A549 (cell line): ENCODE measurements at regions not wholly inside any gene's neighbourhood (a gene's known extent, or its start where the extent isn't known, plus 50 kb on each side); places are given as distances from the start of the nearest gene placed in this dataset.

Source experiments
- ATAC-seq, 2 experiments: fragments of 200-7000 bp in 1 of 2; fragments of >200 bp in 1 of 2; cut with Nextera tagmentation in 1 of 2; cut with Tn5 transposase in 1 of 2; 3 replicates each; pipeline versions ENCODE4 v1.8.0 to v1.9.1; 2018 to 2020; ENCODE audit warnings: mild to moderate bottlenecking in 1 of 2, moderate library complexity in 1 of 2
- CTCF ChIA-PET: fragments of 300-600 bp; sonication (Branson Sonifier 250); formaldehyde crosslinking; extraction: SDS; loops from one replicate; lab custom pipeline; 2021; ENCODE audit warnings: antibody characterized with exemption, inconsistent platforms; lab: Yijun Ruan, JAX
- POLR2A ChIA-PET: fragments of 350-600 bp; formaldehyde crosslinking; extraction: SDS; loops from one replicate; lab custom pipeline; 2021; ENCODE audit warnings: antibody characterized with exemption, inconsistent platforms; lab: Yijun Ruan, JAX
- DNase-seq, 2 experiments: peaks; one replicate each; pipeline versions ENCODE4 v3.0.0 to v3.0.0-alpha.2; 2011 to 2016; ENCODE audit warnings: low read depth in 1 of 2, low spot score in 1 of 2
- FAIRE-seq: peaks from 2 replicates; lab custom pipeline; 2011; peaks lifted over from hg19 to GRCh38; lab: Jason Lieb, UNC
- H3K27ac ChIP-seq, 2 experiments: fragments of >200 bp; sonication (Bioruptor Twin); formaldehyde crosslinking; 3 replicates each; pipeline ENCODE4 v1.5.1; 2016 to 2017
- H3K4me1 ChIP-seq: fragments of >200 bp; sonication (Bioruptor Twin); formaldehyde crosslinking; 3 replicates; pipeline ENCODE4 v1.6.1; 2016
- H3K4me2 ChIP-seq: fragments of >200 bp; sonication (Bioruptor Twin); formaldehyde crosslinking; 3 replicates; pipeline ENCODE4 v1.6.1; 2016
- H3K4me3 ChIP-seq: fragments of >200 bp; sonication (Bioruptor Twin); formaldehyde crosslinking; 3 replicates; pipeline ENCODE4 v1.5.1; 2016
- H3K9me3 ChIP-seq: fragments of >200 bp; sonication (Bioruptor Twin); formaldehyde crosslinking; 3 replicates; pipeline ENCODE4 v1.6.1; 2016
- BHLHE40 ChIP-seq: IDR thresholded peaks from 2 replicates; pipeline ENCODE4 v1.6.1; 2012; ENCODE audit warnings: low read depth, low read length, inconsistent platforms
- CBX2 ChIP-seq: fragments of 200-600 bp; sonication (generic); IDR thresholded peaks from 2 replicates; pipeline ENCODE4 v1.6.1; 2016; ENCODE audit warnings: low read depth, mild to moderate bottlenecking, borderline replicate concordance
- CBX8 ChIP-seq: fragments of 200-600 bp; sonication (generic); IDR thresholded peaks from 2 replicates; pipeline ENCODE4 v1.6.1; 2016
- CHD2 ChIP-seq: fragments of 150-350 bp; IDR thresholded peaks from 2 replicates; pipeline ENCODE4 v1.6.1; 2014; ENCODE audit warnings: low read length; ENCODE audit not compliant: partially characterized antibody
- EHMT2 ChIP-seq: fragments of 200-600 bp; sonication (generic); IDR thresholded peaks from 2 replicates; pipeline ENCODE4 v1.6.1; 2016; ENCODE audit warnings: antibody characterized with exemption, low read depth, mild to moderate bottlenecking, moderate library complexity
- ESRRA ChIP-seq: fragments of 150-350 bp; IDR thresholded peaks from 2 replicates; pipeline ENCODE4 v1.6.1; 2014; ENCODE audit warnings: mild to moderate bottlenecking, low read length, borderline replicate concordance
- FOSB ChIP-seq: fragments of 250-450 bp; sonication (Bioruptor Pico); IDR thresholded peaks from 2 replicates; pipeline ENCODE4 v1.5.0; 2020; ENCODE audit warnings: mild to moderate bottlenecking, moderate library complexity
- FOXS1 ChIP-seq: fragments of 250-450 bp; sonication (Bioruptor Pico); IDR thresholded peaks from 2 replicates; pipeline ENCODE4 v1.5.0; 2020; ENCODE audit warnings: mild to moderate bottlenecking, moderate library complexity
- HDAC2 ChIP-seq: fragments of 200-600 bp; sonication (generic); IDR thresholded peaks from 2 replicates; pipeline ENCODE4 v1.6.1; 2016
- HOXA7 ChIP-seq: fragments of 250-450 bp; sonication (Bioruptor Pico); IDR thresholded peaks from 2 replicates; pipeline ENCODE4 v1.5.0; 2020; ENCODE audit warnings: mild to moderate bottlenecking, moderate library complexity
- JUN ChIP-seq, 2 experiments: fragments of >200 bp; sonication (Bioruptor Twin); formaldehyde crosslinking; IDR thresholded peaks; 2 replicates in 1 of 2; 3 replicates in 1 of 2; pipeline ENCODE4 v1.6.1; 2016 to 2017
- JUNB ChIP-seq: fragments of >200 bp; sonication (Bioruptor Twin); formaldehyde crosslinking; IDR thresholded peaks from 2 replicates; pipeline ENCODE4 v1.6.1; 2016
- KDM1A ChIP-seq: fragments of 200-600 bp; sonication (generic); IDR thresholded peaks from 2 replicates; pipeline ENCODE4 v1.6.1; 2016; ENCODE audit warnings: low read depth, mild to moderate bottlenecking
- MAFK ChIP-seq: fragments of 450-650 bp; IDR thresholded peaks from 2 replicates; pipeline ENCODE4 v1.6.1; 2014; ENCODE audit not compliant: partially characterized antibody
- MYC ChIP-seq: IDR thresholded peaks from 2 replicates; pipeline ENCODE4 v1.6.1; 2012; ENCODE audit warnings: mild to moderate bottlenecking, inconsistent platforms, low read length, improper control_type of control experiment, borderline replicate concordance
- NFE2L2 ChIP-seq: fragments of 150-350 bp; conservative IDR thresholded peaks from 2 replicates; pipeline ENCODE4 v1.6.1; 2014; ENCODE audit warnings: low read length
- NR3C1 ChIP-seq: fragments of >200 bp; sonication (Bioruptor Twin); formaldehyde crosslinking; IDR thresholded peaks from 3 replicates; pipeline ENCODE4 v1.6.1; 2017
- PHF8 ChIP-seq: fragments of 200-600 bp; sonication (generic); IDR thresholded peaks from 2 replicates; pipeline ENCODE4 v1.6.1; 2016; ENCODE audit warnings: low read depth, mild to moderate bottlenecking, antibody characterized with exemption, moderate library complexity, borderline replicate concordance
- POLR2AphosphoS2 ChIP-seq: conservative IDR thresholded peaks from 2 replicates; pipeline ENCODE4 v1.6.1; 2012; ENCODE audit warnings: low read length, improper control_type of control experiment, inconsistent platforms
- RARB ChIP-seq: fragments of 250-450 bp; sonication (Bioruptor Pico); IDR thresholded peaks from 2 replicates; pipeline ENCODE4 v1.8.0; 2021; ENCODE audit warnings: mild to moderate bottlenecking, moderate library complexity
- RFX5 ChIP-seq: fragments of 450-650 bp; IDR thresholded peaks from 2 replicates; pipeline ENCODE4 v1.7.1; 2014; ENCODE audit warnings: antibody characterized with exemption, mild to moderate bottlenecking, moderate library complexity
- SMC3 ChIP-seq: fragments of >200 bp; sonication (Bioruptor Twin); formaldehyde crosslinking; IDR thresholded peaks from 3 replicates; pipeline ENCODE4 v1.6.1; 2018; ENCODE audit warnings: inconsistent platforms
- TP53 ChIP-seq: fragments of 250-450 bp; sonication (Bioruptor Pico); IDR thresholded peaks from 2 replicates; pipeline ENCODE4 v1.5.0; 2021; ENCODE audit warnings: mild to moderate bottlenecking, moderate library complexity
- ZNF302 ChIP-seq: fragments of 250-450 bp; sonication (Bioruptor Pico); IDR thresholded peaks from 2 replicates; pipeline ENCODE4 v1.9.0; 2021; ENCODE audit warnings: inconsistent platforms, mild to moderate bottlenecking, moderate library complexity
- ZSCAN20 ChIP-seq: fragments of 250-450 bp; sonication (Bioruptor Pico); IDR thresholded peaks from 2 replicates; pipeline ENCODE4 v1.8.0; 2022; ENCODE audit warnings: mild to moderate bottlenecking, moderate library complexity
- WGBS: methylation state at CpG from one replicate; pipeline ENCODE4 v1.1.6; 2017; ENCODE audit errors: missing lambda C conversion rate; 5-methylcytosine and 5-hydroxymethylcytosine counted together
- TF ChIP-seq, protein P1 (sequence below): IDR thresholded peaks from 2 replicates; pipeline ENCODE4 v1.6.1; 2012
- TF ChIP-seq, protein P2 (sequence below): fragments of 150-350 bp; IDR thresholded peaks from 2 replicates; pipeline ENCODE4 v1.6.1; 2014; ENCODE audit warnings: low read depth, mild to moderate bottlenecking, low read length
- TF ChIP-seq, protein P3 (sequence below): fragments of 250-450 bp; sonication (Bioruptor Pico); IDR thresholded peaks from 2 replicates; pipeline ENCODE4 v1.5.0; 2021; ENCODE audit warnings: mild to moderate bottlenecking, moderate library complexity, borderline replicate concordance
- TF ChIP-seq, protein P4 (sequence below): fragments of >200 bp; sonication (Bioruptor Twin); formaldehyde crosslinking; IDR thresholded peaks from 3 replicates; pipeline ENCODE4 v1.5.1; 2016
- TF ChIP-seq, protein P5 (sequence below): fragments of 200-600 bp; sonication (generic); IDR thresholded peaks from 2 replicates; pipeline ENCODE4 v1.6.1; 2016; ENCODE audit warnings: antibody characterized with exemption, mild to moderate bottlenecking, moderate library complexity

DNA sequence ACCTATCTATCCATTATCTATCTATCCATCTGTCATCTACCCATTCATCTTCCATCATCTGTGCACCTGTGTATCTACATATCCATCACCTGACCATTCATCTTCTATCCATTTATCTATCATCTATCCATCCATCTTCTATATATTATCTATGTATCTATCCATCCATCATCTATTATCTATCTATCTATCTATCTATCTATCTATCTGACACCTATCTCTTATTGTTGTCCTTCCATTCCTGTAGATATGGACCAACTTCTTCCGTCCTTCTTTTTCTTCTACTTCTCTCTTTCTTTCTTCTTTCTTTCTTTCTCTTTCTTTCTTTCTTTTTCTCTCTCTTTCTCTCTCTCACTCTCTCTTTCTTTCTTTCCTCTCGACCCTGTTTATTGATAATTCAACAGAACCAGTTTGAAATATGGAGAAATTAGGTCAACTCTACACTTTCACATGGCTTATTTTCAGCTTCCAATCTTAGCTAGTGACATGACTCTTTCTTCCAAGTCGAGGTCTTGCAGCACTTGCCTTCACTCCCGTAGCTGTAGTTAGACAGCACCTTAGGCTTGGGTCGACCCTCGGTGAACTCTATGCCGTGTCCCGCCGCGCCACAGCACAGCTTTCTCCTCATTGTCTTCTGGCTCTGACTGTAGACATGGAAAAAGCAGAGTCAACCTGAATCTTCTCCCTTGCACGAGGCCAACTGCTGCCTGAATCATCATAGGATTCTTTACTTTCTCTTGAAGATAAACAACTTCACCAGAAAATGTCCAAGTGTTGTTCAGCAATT lies 110.4 kb upstream of the EXOC2 start:
- H3K4me1 ChIP-seq = no peaks in the 10 kb centered on the region
- no peak overlapping the region for H3K4me2 ChIP-seq
- H3K4me3 ChIP-seq = no peak overlapping the region
- CTCF ChIA-PET = no interaction called here
- ATAC-seq (no peak), DNase-seq (no peak), FAIRE-seq (no peak)
- no peaks in the 10 kb centered on the region for H3K9me3 ChIP-seq
- POLR2A ChIA-PET = no interaction called here
- no peak overlapping the region for H3K27ac ChIP-seq
- no peak for TF ChIP-seq FOSB (CRISPR knock-in tag)
- TF ChIP-seq FOXS1 (CRISPR knock-in tag) = no peak
- TF ChIP-seq, protein P1, sequence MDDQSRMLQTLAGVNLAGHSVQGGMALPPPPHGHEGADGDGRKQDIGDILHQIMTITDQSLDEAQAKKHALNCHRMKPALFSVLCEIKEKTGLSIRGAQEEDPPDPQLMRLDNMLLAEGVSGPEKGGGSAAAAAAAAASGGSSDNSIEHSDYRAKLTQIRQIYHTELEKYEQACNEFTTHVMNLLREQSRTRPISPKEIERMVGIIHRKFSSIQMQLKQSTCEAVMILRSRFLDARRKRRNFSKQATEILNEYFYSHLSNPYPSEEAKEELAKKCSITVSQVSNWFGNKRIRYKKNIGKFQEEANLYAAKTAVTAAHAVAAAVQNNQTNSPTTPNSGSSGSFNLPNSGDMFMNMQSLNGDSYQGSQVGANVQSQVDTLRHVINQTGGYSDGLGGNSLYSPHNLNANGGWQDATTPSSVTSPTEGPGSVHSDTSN = no peak
- no peak for TF ChIP-seq RARB (CRISPR knock-in tag)
- TF ChIP-seq ZSCAN20 = no peak
- no peak for TF ChIP-seq ESRRA
- no peak for TF ChIP-seq CHD2
- no peak for TF ChIP-seq CBX2
- TF ChIP-seq, protein P2, sequence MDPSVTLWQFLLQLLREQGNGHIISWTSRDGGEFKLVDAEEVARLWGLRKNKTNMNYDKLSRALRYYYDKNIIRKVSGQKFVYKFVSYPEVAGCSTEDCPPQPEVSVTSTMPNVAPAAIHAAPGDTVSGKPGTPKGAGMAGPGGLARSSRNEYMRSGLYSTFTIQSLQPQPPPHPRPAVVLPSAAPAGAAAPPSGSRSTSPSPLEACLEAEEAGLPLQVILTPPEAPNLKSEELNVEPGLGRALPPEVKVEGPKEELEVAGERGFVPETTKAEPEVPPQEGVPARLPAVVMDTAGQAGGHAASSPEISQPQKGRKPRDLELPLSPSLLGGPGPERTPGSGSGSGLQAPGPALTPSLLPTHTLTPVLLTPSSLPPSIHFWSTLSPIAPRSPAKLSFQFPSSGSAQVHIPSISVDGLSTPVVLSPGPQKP = no peak
- TF ChIP-seq EHMT2 = no peak
- TF ChIP-seq ZNF302 (CRISPR knock-in tag) = no peak
- TF ChIP-seq MAFK = no peak
- TF ChIP-seq, protein P3, sequence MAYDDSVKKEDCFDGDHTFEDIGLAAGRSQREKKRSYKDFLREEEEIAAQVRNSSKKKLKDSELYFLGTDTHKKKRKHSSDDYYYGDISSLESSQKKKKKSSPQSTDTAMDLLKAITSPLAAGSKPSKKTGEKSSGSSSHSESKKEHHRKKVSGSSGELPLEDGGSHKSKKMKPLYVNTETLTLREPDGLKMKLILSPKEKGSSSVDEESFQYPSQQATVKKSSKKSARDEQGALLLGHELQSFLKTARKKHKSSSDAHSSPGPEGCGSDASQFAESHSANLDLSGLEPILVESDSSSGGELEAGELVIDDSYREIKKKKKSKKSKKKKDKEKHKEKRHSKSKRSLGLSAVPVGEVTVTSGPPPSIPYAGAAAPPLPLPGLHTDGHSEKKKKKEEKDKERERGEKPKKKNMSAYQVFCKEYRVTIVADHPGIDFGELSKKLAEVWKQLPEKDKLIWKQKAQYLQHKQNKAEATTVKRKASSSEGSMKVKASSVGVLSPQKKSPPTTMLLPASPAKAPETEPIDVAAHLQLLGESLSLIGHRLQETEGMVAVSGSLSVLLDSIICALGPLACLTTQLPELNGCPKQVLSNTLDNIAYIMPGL (CRISPR knock-in tag) = no peak
- TF ChIP-seq PHF8 = no peak
- no peak for TF ChIP-seq NR3C1
- TF ChIP-seq, protein P4, sequence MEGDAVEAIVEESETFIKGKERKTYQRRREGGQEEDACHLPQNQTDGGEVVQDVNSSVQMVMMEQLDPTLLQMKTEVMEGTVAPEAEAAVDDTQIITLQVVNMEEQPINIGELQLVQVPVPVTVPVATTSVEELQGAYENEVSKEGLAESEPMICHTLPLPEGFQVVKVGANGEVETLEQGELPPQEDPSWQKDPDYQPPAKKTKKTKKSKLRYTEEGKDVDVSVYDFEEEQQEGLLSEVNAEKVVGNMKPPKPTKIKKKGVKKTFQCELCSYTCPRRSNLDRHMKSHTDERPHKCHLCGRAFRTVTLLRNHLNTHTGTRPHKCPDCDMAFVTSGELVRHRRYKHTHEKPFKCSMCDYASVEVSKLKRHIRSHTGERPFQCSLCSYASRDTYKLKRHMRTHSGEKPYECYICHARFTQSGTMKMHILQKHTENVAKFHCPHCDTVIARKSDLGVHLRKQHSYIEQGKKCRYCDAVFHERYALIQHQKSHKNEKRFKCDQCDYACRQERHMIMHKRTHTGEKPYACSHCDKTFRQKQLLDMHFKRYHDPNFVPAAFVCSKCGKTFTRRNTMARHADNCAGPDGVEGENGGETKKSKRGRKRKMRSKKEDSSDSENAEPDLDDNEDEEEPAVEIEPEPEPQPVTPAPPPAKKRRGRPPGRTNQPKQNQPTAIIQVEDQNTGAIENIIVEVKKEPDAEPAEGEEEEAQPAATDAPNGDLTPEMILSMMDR = no peak
- WGBS = 57% methylated on average over 11 of the region's 11 CpGs

DNA sequence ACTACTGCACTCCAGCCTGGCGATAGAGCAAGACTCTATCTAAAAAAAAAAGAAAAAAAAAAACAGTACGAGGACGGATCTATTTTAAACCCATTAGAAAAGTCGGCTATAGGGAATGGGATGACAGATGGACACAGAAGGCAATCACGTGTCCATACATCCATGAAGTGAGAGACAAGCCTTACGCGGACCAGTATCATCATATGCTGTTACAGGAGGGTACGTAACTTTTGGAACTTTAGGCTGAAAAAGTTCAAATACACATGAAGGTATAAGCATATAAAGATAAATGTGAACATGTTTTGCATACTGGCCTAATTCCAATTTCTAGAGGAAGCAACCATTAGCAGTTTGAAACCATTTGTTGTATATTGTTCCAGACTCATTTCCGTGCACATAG lies 109.8 kb upstream of the EXOC2 start:
- 77% methylated on average over 9 of the region's 9 CpGs for WGBS
- no peak overlapping the region for H3K27ac ChIP-seq
- H3K9me3 ChIP-seq = no peaks in the 10 kb centered on the region
- CTCF ChIA-PET = no interaction called here
- DNase-seq = no peak
- no peak overlapping the region for H3K4me2 ChIP-seq
- POLR2A ChIA-PET = no interaction called here
- H3K4me1 ChIP-seq = no peaks in the 10 kb centered on the region
- no peak for FAIRE-seq
- no peak overlapping the region for H3K4me3 ChIP-seq
- ATAC-seq = no peak
- TF ChIP-seq RFX5 = no peak
- no peak for TF ChIP-seq JUNB
- no peak for TF ChIP-seq KDM1A
- no peak for TF ChIP-seq FOXS1 (CRISPR knock-in tag)
- no peak for TF ChIP-seq POLR2AphosphoS2
- no peak for TF ChIP-seq BHLHE40
- no peak for TF ChIP-seq SMC3
- no peak for TF ChIP-seq NFE2L2
- no peak for TF ChIP-seq CHD2
- no peak for TF ChIP-seq CBX8
- no peak for TF ChIP-seq HDAC2
- TF ChIP-seq, protein P5, sequence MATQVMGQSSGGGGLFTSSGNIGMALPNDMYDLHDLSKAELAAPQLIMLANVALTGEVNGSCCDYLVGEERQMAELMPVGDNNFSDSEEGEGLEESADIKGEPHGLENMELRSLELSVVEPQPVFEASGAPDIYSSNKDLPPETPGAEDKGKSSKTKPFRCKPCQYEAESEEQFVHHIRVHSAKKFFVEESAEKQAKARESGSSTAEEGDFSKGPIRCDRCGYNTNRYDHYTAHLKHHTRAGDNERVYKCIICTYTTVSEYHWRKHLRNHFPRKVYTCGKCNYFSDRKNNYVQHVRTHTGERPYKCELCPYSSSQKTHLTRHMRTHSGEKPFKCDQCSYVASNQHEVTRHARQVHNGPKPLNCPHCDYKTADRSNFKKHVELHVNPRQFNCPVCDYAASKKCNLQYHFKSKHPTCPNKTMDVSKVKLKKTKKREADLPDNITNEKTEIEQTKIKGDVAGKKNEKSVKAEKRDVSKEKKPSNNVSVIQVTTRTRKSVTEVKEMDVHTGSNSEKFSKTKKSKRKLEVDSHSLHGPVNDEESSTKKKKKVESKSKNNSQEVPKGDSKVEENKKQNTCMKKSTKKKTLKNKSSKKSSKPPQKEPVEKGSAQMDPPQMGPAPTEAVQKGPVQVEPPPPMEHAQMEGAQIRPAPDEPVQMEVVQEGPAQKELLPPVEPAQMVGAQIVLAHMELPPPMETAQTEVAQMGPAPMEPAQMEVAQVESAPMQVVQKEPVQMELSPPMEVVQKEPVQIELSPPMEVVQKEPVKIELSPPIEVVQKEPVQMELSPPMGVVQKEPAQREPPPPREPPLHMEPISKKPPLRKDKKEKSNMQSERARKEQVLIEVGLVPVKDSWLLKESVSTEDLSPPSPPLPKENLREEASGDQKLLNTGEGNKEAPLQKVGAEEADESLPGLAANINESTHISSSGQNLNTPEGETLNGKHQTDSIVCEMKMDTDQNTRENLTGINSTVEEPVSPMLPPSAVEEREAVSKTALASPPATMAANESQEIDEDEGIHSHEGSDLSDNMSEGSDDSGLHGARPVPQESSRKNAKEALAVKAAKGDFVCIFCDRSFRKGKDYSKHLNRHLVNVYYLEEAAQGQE = no peak
- TF ChIP-seq JUN (IDR thresholded peaks at IDR 0.05) = no peak
- TF ChIP-seq TP53 (CRISPR knock-in tag) = no peak
- TF ChIP-seq HOXA7 (CRISPR knock-in tag) = no peak
- TF ChIP-seq MYC = no peak
